HG03095 (cell line): ENCODE measurements at regions not wholly inside any gene's neighbourhood (a gene's known extent, or its start where the extent isn't known, plus 50 kb on each side); places are given as distances from the start of the nearest gene placed in this dataset.

Experiments used
- ATAC-seq: cut with Tn5 transposase; IDR thresholded peaks from one replicate; pipeline ENCODE4 v1.9.1; 2021; ENCODE audit warnings: moderate library complexity; ENCODE audit not compliant: unreplicated experiment

DNA sequence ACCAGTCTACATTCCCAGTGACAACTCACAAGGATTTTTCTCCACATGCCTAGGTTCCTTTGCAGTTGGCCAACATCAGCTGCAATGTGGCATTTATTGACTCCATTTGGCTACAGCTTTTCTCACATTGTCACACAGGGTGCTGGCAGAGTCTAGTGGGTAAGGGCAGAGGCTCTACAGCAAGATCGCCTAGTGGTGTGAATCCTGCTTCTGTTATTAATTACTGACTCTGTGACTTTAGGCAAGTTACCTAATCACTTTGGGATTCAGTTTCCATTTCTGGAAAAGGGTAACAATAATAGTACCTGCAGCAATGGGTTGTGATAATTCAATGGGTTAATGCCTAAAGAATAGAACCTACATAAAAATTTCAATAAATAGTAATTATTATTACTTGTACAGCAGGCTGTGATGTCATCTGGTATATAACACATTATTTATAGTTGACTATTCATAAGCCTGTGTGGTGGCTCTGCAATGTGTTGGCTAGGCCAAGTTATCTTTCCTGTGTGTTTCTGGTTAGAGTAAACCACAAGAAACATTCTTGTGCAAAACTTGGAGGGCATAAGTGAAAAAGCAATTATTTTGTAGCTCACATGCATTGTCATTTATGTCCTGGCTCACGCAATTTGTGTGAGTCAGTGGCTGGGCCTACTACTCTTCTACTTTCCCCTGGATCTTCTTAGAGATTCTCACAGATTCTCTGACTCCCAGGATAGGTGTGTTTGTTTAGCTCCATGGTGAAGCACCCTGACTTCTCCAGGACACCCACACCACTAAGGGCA is 59.5 kb downstream of the PTGS2 start:
- ATAC-seq = no peak

DNA sequence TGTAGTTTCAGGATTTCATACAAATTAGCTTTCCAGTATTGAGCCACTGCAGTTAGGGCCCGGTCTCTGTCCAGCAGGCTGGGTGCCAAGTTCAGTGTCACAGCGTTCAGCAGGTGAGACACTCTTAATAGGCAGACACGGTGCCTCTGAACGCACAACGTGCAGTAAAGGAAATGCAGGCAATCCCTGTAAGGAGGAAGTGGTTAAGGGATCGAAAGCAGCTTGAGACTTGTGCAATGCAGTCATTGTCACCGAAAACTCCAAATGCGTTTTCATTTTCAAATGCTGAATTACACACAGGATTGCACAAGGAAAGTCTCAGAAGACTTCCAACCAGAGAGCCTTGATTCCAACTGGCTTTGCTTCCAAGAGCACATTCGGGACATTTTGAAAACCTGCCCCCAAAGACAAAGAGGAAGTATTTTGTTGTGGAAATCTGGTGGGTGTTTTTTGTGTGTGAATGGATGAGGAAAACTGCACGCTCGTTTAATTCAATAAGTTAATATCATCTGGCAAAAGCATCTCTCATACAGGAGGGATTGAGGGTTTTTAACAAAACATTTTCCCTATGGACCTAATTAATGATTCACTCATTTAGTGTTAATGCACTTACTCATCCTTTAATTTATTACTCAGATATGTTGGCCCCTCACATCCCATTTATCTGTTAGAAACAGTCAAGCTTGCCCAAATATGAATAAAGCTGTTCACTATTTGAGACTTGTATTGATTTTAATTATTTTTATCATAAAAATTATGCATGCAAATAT is 61.6 kb downstream of the PTGS2 start:
- peak; percentile 100 for ATAC-seq

DNA sequence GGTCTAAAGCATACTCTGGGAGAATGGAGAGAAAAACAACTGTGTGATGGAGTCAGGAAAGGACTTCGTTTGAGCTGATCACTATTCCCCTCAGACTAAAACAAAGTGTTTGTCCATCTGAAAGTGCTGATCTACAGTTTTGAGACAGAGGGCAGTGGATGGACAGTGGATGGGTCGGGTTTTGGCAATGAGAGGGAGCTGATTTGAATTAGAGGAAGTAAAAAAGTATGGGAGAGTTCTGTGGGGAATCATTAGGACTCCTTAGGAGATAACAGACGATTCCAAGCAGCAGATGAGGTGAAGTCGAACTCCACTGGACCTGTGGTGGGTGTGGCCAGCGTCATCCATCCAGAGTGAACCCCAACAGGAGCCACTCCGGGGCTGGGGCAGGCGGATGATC is 62.3 kb downstream of the PTGS2 start:
- ATAC-seq = peak; percentile 6

DNA sequence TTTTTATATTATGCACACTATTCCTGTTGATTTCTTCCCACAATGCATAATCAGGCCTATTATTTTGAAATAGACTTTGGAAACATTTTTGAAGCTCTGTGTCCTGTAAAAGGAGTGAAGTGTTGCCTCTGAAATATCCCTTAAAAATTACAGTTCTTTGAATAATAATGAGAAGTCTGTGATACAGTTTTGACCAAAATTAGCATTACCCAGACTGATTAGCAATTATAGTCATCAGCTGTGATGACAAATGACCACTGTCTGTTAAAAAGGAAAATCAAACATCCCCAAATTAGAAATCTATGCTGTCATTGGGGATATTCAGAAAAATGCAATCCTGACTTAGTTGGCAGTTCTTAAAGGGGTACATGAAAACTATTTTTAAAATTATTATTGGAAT is 63.7 kb downstream of the PTGS2 start:
- no peak for ATAC-seq

DNA sequence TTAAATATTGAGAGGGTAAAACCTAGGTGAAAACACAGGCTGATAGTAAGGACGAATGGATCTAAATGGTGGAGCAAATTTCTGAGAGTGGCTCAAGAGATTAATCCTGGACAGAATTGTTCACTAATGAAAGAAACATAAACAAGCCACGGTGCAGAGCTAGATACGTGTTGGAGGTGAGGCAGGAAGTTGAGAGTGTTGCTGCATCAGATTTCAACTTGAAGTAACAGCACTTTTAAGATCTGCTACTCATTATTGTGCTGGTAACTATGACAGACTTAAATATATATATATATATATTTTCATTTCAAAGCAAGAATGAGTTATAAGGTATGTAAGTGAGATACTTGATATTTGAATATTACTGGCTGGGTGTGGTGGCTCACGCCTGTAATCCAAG is 64.9 kb downstream of the PTGS2 start:
- ATAC-seq = no peak

DNA sequence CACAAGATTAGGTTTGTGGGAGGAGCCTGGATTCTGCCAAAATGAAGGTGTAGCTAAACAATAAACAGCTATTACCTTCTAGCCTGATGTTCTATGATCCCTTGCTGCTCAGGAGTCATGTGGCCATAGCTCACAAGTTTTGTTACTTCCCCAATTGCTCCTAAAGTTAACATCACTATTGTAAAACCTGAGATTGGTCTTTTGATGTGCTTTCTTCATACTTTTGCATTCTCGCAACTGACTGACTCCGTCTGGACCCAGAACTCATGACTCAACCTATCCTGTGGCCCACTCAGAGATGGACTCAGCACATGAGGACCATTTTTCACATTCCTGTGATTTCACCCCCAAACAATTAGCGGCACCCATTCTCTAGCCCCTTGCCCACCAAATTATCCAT is 69.1 kb downstream of the PTGS2 start:
- ATAC-seq = no peak

DNA sequence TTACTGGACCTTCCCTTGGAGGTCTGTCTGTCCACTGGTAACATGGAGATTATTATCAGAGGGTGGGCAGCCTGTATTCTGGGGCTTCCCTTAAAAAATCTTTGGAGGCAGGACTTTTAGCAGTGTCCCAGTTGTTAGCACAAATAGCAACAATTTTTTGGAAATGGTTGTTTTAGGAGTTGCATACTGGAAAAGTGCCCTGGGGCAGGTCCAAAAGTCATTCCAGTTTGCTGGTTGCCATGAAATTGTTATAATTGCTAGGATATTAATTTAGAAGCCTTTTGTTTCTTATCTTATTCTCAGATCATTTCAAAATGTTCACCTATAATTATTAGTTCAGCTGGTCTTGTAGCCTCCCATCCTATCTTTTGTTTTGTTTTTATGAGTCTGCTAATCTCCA is 71.0 kb downstream of the PTGS2 start:
- ATAC-seq = no peak

DNA sequence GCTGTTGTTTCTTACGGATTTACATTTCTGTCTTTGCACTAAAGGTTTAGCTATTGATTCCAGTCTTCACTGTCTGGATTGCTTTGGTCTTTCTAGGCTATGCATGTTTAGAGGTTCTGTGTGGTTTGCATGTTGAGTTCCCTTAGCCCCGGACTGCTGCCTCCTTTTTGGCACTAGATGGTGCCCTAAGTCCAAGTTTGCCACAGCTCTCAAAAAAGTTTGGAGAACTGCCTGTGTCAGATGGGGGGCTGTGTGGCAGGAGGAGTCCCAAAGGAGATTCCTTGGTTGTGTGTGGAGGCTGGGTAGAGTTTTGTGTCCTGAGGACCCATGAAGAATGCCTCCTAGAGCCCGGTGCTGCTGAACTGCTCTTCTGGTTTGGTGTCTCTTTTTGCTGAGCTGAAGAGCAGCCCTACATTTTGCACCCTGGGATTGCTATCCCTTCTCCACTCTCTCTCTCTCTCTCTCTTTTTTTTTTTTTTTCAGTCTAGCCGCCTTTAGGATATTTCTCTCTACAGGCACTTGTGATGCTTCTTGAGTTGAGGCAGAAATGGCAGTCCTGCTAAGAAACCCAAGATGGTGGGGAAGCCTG is 74.4 kb downstream of the PTGS2 start:
- ATAC-seq = peak; percentile 86

DNA sequence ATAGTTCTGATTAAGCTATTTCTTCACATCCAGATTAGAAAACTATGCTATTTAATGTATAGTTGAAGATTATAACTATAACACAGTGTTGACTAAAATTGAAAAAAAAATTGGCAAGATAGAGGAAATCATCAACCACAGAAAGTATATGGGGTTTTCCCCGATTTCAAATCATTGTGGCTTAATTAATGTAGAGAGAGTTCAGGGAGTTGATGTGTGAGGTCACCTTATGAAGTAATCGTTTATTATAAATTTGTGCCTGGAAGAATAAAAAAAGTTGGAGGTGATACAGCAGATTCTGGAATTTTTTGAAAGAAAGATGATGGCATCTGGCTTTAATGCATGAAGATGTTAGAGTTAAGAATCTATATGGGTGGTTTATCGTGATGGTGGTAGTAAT is 84.3 kb downstream of the PTGS2 start:
- ATAC-seq = no peak

DNA sequence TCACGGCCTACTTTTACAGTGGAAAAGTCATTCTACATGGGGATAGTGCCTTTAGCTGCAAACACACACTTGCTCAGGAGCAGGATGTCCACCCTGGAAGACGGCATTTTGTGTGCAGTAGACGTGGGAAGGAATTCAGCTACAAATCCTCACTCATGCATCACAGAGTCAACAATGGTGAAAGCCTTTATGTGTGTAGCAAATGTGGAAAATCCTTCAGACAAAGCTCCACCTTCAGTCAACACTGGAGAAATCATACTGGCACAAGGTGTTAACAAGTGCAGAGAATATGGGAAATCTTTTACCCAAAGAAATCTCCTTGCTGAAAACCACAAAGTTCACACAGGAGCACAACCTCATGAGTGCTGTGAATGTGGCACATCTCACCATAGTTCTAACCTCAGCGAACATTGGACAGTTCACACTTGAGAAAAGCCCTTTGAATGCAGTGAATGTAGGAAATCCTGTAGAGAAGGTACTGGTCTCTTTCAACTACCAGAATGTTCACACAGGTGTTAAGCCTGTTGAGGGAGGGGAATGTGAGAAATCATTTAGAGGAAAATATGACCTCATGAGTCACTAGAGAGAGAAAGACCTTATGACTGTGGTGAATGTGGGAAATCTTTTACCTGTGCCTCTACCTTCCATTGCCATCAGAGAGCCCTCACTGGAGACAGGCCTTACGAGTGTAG is 101.8 kb downstream of the PTGS2 start:
- ATAC-seq = no peak

DNA sequence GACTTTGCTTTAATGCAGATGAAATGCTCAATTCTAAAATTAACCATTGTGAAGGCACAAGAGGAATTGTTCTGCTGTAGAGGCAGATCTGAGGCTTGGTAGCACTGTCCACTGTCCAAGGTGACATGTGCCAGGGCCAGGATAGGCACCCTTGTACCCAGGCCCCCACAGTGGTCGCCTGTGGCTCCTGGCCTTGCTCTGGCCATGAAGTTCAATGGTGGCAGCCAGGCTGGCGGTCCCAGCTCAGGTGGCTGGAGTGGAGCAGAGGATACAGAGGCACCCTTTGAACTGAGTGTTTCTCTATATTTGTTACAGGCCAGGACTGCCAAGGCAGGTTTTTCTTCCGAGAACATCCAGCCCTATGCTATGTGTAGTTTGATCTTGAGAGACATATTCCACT is 102.6 kb downstream of the PTGS2 start:
- ATAC-seq = no peak

DNA sequence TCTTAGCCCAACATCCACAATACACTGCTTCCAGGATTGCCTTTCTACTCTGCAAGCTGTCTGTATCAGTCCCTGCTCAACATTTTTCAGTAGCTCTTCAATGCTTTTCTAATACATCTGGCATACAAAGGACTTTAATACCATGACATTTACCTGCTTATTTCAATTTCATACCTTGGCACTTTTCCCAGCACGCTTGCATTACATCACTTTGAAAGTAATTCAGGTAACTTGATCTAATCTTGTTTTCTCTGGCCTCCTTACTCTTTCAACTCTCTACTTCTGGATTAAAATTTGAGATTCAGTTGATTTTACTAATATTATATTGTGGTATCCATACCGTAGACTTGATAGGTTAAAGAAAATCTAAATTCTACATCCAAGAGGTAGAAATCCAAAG is 103.0 kb downstream of the PTGS2 start:
- ATAC-seq = no peak

DNA sequence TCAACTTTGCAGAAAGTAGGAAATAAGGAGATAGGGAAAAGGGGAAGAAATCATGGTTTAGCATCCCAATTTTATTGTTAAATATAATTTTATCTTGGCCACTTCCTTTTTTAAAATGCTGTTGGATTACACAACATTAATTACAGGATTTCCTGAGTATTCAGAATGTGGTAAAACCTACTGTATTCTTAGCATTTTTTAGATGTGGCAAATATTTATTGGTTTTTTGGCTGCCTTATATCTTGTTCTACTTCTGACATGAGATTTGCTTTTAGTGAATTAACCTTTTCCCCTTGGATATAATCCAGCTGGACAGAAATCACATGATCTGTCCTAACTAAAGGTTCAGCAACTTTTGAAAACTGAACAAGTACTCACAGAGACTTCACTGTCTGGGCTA is 104.9 kb downstream of the PTGS2 start:
- no peak for ATAC-seq

DNA sequence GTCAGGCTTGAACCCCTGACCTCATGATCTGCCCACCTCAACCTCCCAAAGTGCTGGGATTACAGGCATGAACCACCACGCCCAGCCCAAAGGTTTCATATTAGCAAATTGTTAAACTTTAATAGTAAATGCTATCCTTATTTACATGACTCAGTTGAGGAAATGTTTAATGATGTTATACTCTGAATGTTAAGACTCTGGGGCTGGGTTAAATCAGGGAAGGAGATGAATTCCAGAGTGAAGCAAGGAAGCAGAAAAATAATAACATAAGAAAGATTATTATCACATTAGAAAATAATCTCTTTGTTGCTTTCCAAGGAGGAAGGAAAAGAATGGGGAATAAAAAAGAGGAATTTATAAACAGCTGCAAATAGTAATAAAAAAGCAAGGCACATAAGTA is 105.3 kb downstream of the PTGS2 start:
- no peak for ATAC-seq

DNA sequence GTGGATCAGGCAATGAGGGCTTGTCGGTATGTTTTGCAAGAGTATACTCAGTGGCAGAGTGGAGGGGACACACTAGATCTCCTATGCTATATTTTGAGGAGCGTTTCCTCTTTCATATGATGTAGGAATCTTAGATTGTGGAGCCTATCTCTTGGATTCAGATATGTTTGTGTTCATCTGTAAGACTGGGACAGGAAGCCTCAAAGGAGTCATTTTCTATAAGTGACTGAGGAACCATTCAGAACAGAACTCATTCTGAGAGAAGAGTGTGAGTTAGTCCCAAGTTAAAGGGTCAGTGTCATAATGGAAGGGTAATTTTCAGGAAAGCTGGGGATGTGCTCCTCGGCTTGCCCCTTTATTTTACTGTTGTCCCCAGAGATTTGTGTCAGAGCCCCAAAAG is 107.7 kb downstream of the PTGS2 start:
- ATAC-seq = no peak

DNA sequence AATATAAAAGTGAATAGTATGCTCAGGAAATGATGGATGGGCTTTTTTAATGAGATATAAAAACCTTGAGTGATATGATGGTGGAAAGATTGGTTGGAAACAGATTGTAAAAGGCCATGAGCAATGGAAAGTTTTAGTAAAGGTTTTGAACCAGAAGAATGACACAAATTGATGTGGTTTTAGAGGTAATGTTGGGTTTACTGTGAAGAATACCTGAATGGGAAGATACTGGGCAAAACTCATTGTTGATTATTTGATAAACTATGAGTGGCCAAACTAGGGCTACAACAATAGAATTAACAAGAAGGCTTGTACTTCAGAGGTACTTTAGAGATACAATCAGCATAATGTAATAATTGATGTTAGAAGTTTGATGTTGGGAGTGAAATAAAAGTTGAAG is 108.5 kb downstream of the PTGS2 start:
- no peak for ATAC-seq

DNA sequence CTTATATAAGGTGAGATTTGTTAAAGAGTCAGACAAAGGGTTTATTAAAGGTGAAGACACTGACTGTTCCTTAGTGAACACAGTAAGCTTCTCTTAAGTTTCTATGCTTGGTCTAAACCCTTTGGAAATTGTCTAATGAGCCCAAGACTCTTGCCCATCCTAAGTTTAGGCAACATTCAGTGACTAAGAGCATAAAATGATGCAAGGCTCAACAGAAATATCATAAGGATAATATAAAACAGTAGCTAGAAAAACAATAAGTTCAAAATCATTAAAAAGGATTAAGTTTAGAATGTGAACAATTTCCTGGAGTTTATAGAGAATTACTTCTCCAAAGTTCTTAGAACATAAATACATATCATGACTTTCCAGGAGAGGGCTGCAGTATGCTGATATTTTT is 108.9 kb upstream of the PDC start:
- ATAC-seq = no peak

DNA sequence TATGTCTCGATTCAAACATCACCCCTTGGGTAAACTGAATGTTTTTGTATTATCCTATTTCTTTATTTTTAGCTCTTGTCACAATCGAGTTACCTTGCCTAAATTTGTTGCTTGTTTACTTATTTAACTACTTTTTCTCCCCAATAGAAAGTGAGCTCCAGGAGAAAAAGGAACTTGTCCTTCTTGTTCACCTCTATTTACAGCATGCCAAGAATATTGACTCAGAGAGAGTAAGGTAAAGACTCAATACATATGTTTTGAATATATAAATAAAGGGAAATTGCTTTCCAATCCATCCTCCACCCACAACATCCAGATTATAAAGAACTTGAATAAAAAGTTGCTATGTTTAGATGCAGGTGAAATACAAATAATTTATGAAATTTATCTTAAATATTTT is 107.3 kb upstream of the PDC start:
- ATAC-seq = no peak

DNA sequence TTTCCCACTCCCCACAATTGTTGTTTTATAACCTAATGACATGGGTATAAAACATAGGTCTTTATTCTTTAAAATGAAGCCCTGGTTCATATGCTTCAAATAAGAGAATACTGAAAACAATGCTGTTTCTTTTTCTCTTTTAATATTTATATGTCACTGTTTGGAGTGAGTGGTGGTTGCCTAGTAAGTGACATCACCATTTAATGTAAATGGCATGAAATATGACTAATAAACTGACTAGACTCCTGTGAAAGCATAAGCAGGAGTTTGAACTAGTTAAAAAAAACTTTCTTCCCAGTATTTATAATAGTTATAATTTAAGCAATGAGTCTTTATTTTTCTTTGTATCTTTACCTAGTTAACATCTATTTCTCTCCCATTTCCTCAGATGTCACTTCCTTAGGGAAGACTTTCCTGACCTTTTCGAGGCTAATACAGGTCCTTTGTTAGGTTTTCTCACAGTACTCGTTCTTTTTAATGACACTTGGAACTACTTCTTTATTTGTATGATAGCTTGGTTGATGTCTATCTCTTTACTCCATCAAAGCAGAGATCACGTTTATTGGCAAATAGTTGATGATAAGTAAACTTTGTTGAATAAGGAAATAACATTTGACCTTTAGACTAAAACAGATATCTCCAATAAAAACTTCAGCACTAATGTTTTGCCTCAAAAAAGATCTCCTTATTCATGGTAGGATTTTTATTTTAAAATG is 105.4 kb upstream of the PDC start:
- no peak for ATAC-seq

DNA sequence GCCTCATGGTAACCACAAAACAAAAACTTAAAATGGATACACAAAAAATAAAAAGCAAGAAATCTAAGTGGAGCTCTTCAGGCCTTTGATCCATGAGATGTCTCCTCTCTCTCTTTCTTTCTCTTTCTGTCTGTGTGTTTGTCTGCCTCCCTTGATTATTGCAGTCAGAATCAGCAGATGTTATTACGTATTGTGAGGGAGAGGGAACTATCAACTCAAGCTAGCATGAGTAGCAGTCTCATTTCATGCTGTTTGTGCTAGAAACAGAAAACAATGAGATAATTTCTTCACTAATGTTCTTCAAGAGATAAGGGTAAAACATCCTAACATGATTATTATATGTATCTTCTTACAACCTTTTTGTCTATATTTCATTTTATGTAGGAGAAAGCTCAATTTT is 103.7 kb upstream of the PDC start:
- no peak for ATAC-seq

DNA sequence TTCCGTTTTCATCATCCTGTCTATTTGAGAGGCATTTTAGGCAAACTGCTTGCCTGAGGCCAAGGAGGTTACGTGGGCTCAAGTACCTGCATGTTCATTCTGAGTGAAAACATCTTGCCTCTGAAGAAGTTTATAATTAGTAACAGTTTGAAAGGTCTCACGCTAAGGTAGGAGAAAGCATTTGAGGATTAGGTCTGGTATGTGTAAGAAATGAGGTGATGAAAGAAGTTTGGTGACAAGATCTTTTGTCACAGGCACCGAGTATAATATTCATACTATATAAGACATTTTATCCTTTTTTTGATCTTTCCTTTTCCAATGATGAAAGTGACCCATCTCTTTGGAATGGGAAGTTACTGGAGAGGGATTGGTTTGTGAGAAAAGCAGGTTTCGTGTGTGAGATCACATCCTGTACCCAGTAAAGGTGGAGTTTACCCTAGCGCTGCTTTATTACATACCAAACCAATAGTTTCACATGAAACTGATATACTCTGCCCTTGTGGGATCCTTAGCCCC is 98.7 kb upstream of the PDC start:
- no peak for ATAC-seq
